Keratinocyte (primary cell): ENCODE measurements at regions not wholly inside any gene's neighbourhood (a gene's known extent, or its start where the extent isn't known, plus 50 kb on each side); places are given as distances from the start of the nearest gene placed in this dataset.

ENCODE experiments used
- DNase-seq: peaks from one replicate; pipeline ENCODE4 v3.0.0-alpha.2; 2011; ENCODE audit warnings: low read depth, missing footprints, low spot score
- FAIRE-seq: peaks from 2 replicates; lab custom pipeline; 2011; peaks lifted over from hg19 to GRCh38; lab: Jason Lieb, UNC
- H2AFZ ChIP-seq: 2 replicates; pipeline ENCODE4 v1.6.0; 2012; ENCODE audit warnings: low read length, control low read depth, inconsistent platforms; ENCODE audit not compliant: control insufficient read depth
- H3K27ac ChIP-seq: 2 replicates; pipeline ENCODE4 v1.5.1; 2011; ENCODE audit warnings: low read length; ENCODE audit not compliant: control insufficient read depth, insufficient read depth
- H3K27me3 ChIP-seq: 3 replicates; pipeline ENCODE4 v1.6.0; 2011; ENCODE audit warnings: low read length; ENCODE audit not compliant: control insufficient read depth, insufficient read depth; ENCODE audit errors: extremely low read depth
- H3K36me3 ChIP-seq, 2 experiments: 2 replicates in 1 of 2; 3 replicates in 1 of 2; pipeline ENCODE4 v1.5.1; 2011; ENCODE audit warnings: low read length in 2 of 2, mild to moderate bottlenecking in 1 of 2; ENCODE audit not compliant: control insufficient read depth in 2 of 2, insufficient read depth in 2 of 2; ENCODE audit errors: extremely low read depth in 1 of 2
- H3K4me1 ChIP-seq: 3 replicates; pipeline ENCODE4 v1.5.1; 2011; ENCODE audit warnings: low read length; ENCODE audit not compliant: control insufficient read depth, insufficient read depth; ENCODE audit errors: extremely low read depth
- H3K4me2 ChIP-seq: 3 replicates; pipeline ENCODE4 v1.6.0; 2011; ENCODE audit warnings: low read depth, low read length; ENCODE audit not compliant: control insufficient read depth, insufficient read depth; ENCODE audit errors: extremely low read depth
- H3K4me3 ChIP-seq, 3 experiments: fragments of 200-600 bp in 1 of 3; sonication (generic) in 1 of 3; 2 replicates in 2 of 3; 3 replicates in 1 of 3; pipeline ENCODE4 v1.5.1; 2011 to 2016; ENCODE audit warnings: low read length in 3 of 3, mild to moderate bottlenecking in 3 of 3, control low read depth in 2 of 3, inconsistent platforms in 1 of 3, low read depth in 1 of 3, mixed read lengths in 1 of 3, mixed run types in 1 of 3, moderate library complexity in 1 of 3; ENCODE audit not compliant: control insufficient read depth in 2 of 3, insufficient read depth in 2 of 3; ENCODE audit errors: extremely low read depth in 1 of 3
- H3K79me2 ChIP-seq: 2 replicates; pipeline ENCODE4 v1.6.0; 2012; ENCODE audit warnings: low read length; ENCODE audit not compliant: control insufficient read depth, insufficient read depth
- H3K9ac ChIP-seq: 3 replicates; pipeline ENCODE4 v1.6.0; 2011; ENCODE audit warnings: low read length; ENCODE audit not compliant: control insufficient read depth, insufficient read depth; ENCODE audit errors: extremely low read depth
- H3K9me1 ChIP-seq: 3 replicates; pipeline ENCODE4 v1.6.0; 2011; ENCODE audit warnings: low read length; ENCODE audit not compliant: control insufficient read depth, insufficient read depth; ENCODE audit errors: extremely low read depth
- H3K9me3 ChIP-seq: 2 replicates; pipeline ENCODE4 v1.5.1; 2012; ENCODE audit warnings: low read depth, low read length; ENCODE audit not compliant: control insufficient read depth
- H4K20me1 ChIP-seq: 3 replicates; pipeline ENCODE4 v1.6.0; 2011; ENCODE audit warnings: low read length; ENCODE audit not compliant: control insufficient read depth, insufficient read depth; ENCODE audit errors: extremely low read depth
- EZH2 ChIP-seq: IDR thresholded peaks from one replicate; pipeline ENCODE4 v1.6.1; 2012; ENCODE audit warnings: inconsistent platforms, mild to moderate bottlenecking, low read length, moderate library complexity
- dilution Hi-C: fragments of 300-500 bp; cut with MboI; formaldehyde crosslinking; loops from one replicate; pipeline ENCODE4 v1.7.0; 2020; ENCODE audit warnings: low sequenced_read_pairs; ENCODE audit not compliant: extremely low pct_ligation_motif_present
- TF ChIP-seq, protein P1 (sequence below), 3 experiments: IDR thresholded peaks in 1 of 3; conservative IDR thresholded peaks in 1 of 3; optimal IDR thresholded peaks in 1 of 3; 2 replicates in 2 of 3; 3 replicates in 1 of 3; pipeline versions ENCODE3 to v1.5.1; 2011; ENCODE audit warnings: low read length in 3 of 3, mild to moderate bottlenecking in 3 of 3, moderate library complexity in 2 of 3, control low read depth in 1 of 3, inconsistent platforms in 1 of 3; ENCODE audit not compliant: insufficient read depth in 2 of 3; ENCODE audit errors: extremely low read depth in 1 of 3

DNA sequence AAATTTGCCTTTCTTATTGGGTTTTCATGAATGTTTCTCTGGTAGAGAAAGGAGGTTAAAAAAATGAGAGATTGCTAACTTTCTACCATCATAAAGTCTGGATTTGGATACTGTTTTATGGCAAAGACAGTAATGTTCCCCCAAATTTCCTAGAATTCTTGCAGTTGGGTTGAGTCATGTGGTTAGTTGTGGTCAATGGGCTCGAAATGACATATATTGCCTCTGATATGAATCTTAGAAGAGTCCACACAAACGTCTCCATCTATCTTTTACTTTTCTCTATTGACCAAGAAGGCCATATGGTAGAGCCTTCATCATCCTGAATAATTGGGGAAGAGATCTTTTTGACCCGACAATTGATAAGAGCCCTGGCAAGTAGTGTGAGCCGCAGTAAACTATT is 119.5 kb upstream of the PMCH start:
- no peak for FAIRE-seq
- no peak for TF ChIP-seq EZH2
- TF ChIP-seq, protein P1, sequence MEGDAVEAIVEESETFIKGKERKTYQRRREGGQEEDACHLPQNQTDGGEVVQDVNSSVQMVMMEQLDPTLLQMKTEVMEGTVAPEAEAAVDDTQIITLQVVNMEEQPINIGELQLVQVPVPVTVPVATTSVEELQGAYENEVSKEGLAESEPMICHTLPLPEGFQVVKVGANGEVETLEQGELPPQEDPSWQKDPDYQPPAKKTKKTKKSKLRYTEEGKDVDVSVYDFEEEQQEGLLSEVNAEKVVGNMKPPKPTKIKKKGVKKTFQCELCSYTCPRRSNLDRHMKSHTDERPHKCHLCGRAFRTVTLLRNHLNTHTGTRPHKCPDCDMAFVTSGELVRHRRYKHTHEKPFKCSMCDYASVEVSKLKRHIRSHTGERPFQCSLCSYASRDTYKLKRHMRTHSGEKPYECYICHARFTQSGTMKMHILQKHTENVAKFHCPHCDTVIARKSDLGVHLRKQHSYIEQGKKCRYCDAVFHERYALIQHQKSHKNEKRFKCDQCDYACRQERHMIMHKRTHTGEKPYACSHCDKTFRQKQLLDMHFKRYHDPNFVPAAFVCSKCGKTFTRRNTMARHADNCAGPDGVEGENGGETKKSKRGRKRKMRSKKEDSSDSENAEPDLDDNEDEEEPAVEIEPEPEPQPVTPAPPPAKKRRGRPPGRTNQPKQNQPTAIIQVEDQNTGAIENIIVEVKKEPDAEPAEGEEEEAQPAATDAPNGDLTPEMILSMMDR (optimal IDR thresholded peaks at IDR 0.05 in 1 of 3, IDR thresholded peaks at IDR 0.05 in 1 of 3, conservative IDR thresholded peaks at IDR 0.05 in 1 of 3; ENCODE audit: extremely low read depth in 1 of 3, insufficient read depth in 2 of 3, low read length in 3 of 3): no peak

DNA sequence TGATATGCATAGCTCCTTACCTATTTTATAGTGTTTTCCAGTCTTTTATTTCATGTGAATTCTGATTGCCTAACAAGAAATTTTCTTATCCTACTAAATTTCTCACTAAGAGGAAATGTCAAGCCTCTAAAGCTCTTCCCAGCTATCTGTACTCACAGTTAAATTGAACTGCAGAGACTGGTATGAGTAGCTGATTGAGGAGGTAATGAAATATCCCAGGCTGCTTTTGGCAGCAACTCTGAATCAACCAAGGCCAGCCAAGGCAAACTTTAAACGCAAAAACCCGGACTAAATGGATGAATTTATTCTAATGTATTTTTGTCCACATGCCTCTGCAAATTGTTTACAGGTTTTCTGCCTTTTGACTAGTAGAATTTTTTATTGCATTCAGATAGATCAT is 119.1 kb upstream of the PMCH start:
- Histone ChIP-seq H4K20me1 (no peaks in the 10 kb centered on the region), H3K4me2 (no peak overlapping the region), H3K9me3 (no peaks in the 10 kb centered on the region), H3K4me3 (no peak overlapping the region), H3K4me1 (no peaks in the 10 kb centered on the region), H3K9ac (no peak overlapping the region), H3K27ac (no peak overlapping the region), H3K36me3 (no peaks in the 10 kb centered on the region), H3K27me3 (no peaks in the 10 kb centered on the region), H3K79me2 (no peaks in the 10 kb centered on the region), H3K9me1 (no peaks in the 10 kb centered on the region), H2AFZ (no peak overlapping the region)
- TF ChIP-seq EZH2: no peak
- TF ChIP-seq, protein P1 (optimal IDR thresholded peaks at IDR 0.05 in 1 of 3, IDR thresholded peaks at IDR 0.05 in 1 of 3, conservative IDR thresholded peaks at IDR 0.05 in 1 of 3; ENCODE audit: extremely low read depth in 1 of 3, insufficient read depth in 2 of 3, low read length in 3 of 3): no peak
- FAIRE-seq: no peak
- DNase-seq: no peak
- dilution Hi-C loops: no loop called here

More for the DNA sequence above, 119.5 kb upstream of the PMCH start:
- DNase-seq: no peak
- Histone ChIP-seq H3K4me3 (no peak overlapping the region), H2AFZ (no peak overlapping the region), H3K36me3 (no peaks in the 10 kb centered on the region), H3K27ac (no peak overlapping the region), H3K4me2 (no peak overlapping the region), H3K27me3 (no peaks in the 10 kb centered on the region), H3K9ac (no peak overlapping the region), H3K9me1 (no peaks in the 10 kb centered on the region), H4K20me1 (no peaks in the 10 kb centered on the region), H3K4me1 (no peaks in the 10 kb centered on the region), H3K9me3 (no peaks in the 10 kb centered on the region), H3K79me2 (no peaks in the 10 kb centered on the region)
- dilution Hi-C loops: no loop called here
